ENCODE measurements at regions not wholly inside any gene's neighbourhood (a gene's known extent, or its start where the extent isn't known, plus 50 kb on each side); places are given as distances from the start of the nearest gene placed in this dataset.

- no peak for TF ChIP-seq EZH2 (IDR thresholded peaks at IDR 0.05; ENCODE audit: insufficient read depth, low read length)
- TF ChIP-seq CTCF (IDR thresholded peaks at IDR 0.05; ENCODE audit: insufficient read depth, low read depth, low read length) = no peak
These were observed 370.6 kb upstream of the PIK3R1 start for GRCh38 chr5:67844924-67845323.

Measured in astrocyte (in vitro differentiated cells and primary cell).